ENCODE measurements at regions not wholly inside any gene's neighbourhood (a gene's known extent, or its start where the extent isn't known, plus 50 kb on each side); places are given as distances from the start of the nearest gene placed in this dataset.

DNA sequence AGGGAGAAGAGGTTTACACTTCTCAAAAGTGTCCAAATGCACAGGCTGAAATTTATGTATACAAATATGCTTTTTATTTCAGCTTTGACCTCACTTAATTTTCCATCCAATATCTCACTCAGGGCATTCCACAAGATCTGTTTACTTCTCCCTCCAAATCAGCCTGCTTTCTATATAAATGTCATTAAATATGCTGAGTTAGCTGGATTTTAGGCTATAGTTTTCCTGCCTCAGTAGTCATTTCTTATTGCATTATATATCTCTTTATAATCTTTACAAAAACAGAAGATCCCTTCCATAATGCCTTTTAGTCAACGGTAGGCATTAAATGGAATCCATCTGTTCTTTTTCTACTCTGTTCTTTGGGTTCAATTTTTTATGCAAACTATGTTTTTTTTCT, 71.7 kb upstream of the KCND2 start:
- Histone ChIP-seq H3K27ac (ENCODE audit: low read length in 2 of 2) (no peak overlapping the region), H3K9me3 (ENCODE audit: control extremely low read depth in 1 of 3, control insufficient read depth in 2 of 3, insufficient read depth in 1 of 3, low read length in 2 of 3) (no peaks in the 10 kb centered on the region), H4K20me1 (ENCODE audit: control insufficient read depth, insufficient read depth, low read length, poor library complexity, severe bottlenecking) (no peaks in the 10 kb centered on the region), H3K36me3 (replicated peaks in 1 of 2; ENCODE audit: control extremely low read depth in 1 of 2, control insufficient read depth in 1 of 2, extremely low read depth in 1 of 2, insufficient read depth in 2 of 2, low read length in 1 of 2) (no peaks in the 10 kb centered on the region), H3K9ac (ENCODE audit: low read length) (no peak overlapping the region), H2AFZ (ENCODE audit: insufficient read depth, low read depth, low read length, poor library complexity, severe bottlenecking) (no peak overlapping the region), H3K4me1 (ENCODE audit: control insufficient read depth in 2 of 2, insufficient read depth in 2 of 2, low read length in 2 of 2) (no peaks in the 10 kb centered on the region), H3K4me2 (replicated peaks; ENCODE audit: low read depth, low read length, poor library complexity, severe bottlenecking) (no peak overlapping the region), H3K79me2 (ENCODE audit: control insufficient read depth, insufficient read depth, low read length) (no peaks in the 10 kb centered on the region), H3K27me3 (replicated peaks in 1 of 4; ENCODE audit: control extremely low read depth in 1 of 4, control insufficient read depth in 3 of 4, insufficient read depth in 4 of 4, low read length in 3 of 4) (no peaks in the 10 kb centered on the region), H3K4me3 (ENCODE audit: control extremely low read depth in 1 of 5, extremely low read depth in 1 of 5, insufficient read depth in 1 of 5, low read depth in 2 of 5, low read length in 4 of 5) (no peak overlapping the region)
- DNase-seq (no peak), ATAC-seq (ENCODE audit: low read depth) (no peak)
- WGBS (ENCODE audit: insufficient coverage) = no CpG with 5 or more reads among the region's 1 CpG
- intact Hi-C loops (cut with micrococcal nuclease) = no loop called here
- H3K27me3 Mint-ChIP-seq = no peaks in the 10 kb centered on the region
- ChIA-PET CTCF (no interaction called here), POLR2A (no interaction called here)
- no peak overlapping the region for H3K4me3 Mint-ChIP-seq
- no peaks in the 10 kb centered on the region for H3K4me1 Mint-ChIP-seq
- TF ChIP-seq CTCF (IDR thresholded peaks at IDR 0.05) = no peak
- no peak for TF ChIP-seq EZH2 (IDR thresholded peaks at IDR 0.05; ENCODE audit: borderline replicate concordance, insufficient read depth, low read depth, low read length, poor library complexity, severe bottlenecking)
- no peak overlapping the region for H3K27ac Mint-ChIP-seq
- no peaks in the 10 kb centered on the region for H3K9me3 Mint-ChIP-seq (ENCODE audit: insufficient read depth)

- Mint-ChIP-seq H3K27me3 (no peaks in the 10 kb centered on the region), H3K4me1 (no peaks in the 10 kb centered on the region), H3K4me3 (no peak overlapping the region), H3K9me3 (ENCODE audit: insufficient read depth) (peaks cover 6% of the 10 kb centered on the region), H3K27ac (no peak overlapping the region)
- Histone ChIP-seq H3K9me3 (ENCODE audit: control extremely low read depth in 1 of 3, control insufficient read depth in 2 of 3, insufficient read depth in 1 of 3, low read length in 2 of 3) (peaks cover 0 to 4% (median 0%) of the 10 kb centered on the region in 3 donors), H3K9ac (ENCODE audit: low read length) (no peak overlapping the region), H3K27ac (ENCODE audit: low read length in 2 of 2) (no peak overlapping the region), H3K79me2 (ENCODE audit: control insufficient read depth, insufficient read depth, low read length) (no peaks in the 10 kb centered on the region), H3K27me3 (replicated peaks in 1 of 4; ENCODE audit: control extremely low read depth in 1 of 4, control insufficient read depth in 3 of 4, insufficient read depth in 4 of 4, low read length in 3 of 4) (no peaks in the 10 kb centered on the region), H3K4me3 (ENCODE audit: control extremely low read depth in 1 of 5, extremely low read depth in 1 of 5, insufficient read depth in 1 of 5, low read depth in 2 of 5, low read length in 4 of 5) (no peak overlapping the region), H3K4me1 (ENCODE audit: control insufficient read depth in 2 of 2, insufficient read depth in 2 of 2, low read length in 2 of 2) (no peaks in the 10 kb centered on the region), H3K36me3 (replicated peaks in 1 of 2; ENCODE audit: control extremely low read depth in 1 of 2, control insufficient read depth in 1 of 2, extremely low read depth in 1 of 2, insufficient read depth in 2 of 2, low read length in 1 of 2) (no peaks in the 10 kb centered on the region), H4K20me1 (ENCODE audit: control insufficient read depth, insufficient read depth, low read length, poor library complexity, severe bottlenecking) (no peaks in the 10 kb centered on the region), H2AFZ (ENCODE audit: insufficient read depth, low read depth, low read length, poor library complexity, severe bottlenecking) (no peak overlapping the region), H3K4me2 (replicated peaks; ENCODE audit: low read depth, low read length, poor library complexity, severe bottlenecking) (no peak overlapping the region)
- intact Hi-C loops (cut with micrococcal nuclease) = no loop called here
- TF ChIP-seq EZH2 (IDR thresholded peaks at IDR 0.05; ENCODE audit: borderline replicate concordance, insufficient read depth, low read depth, low read length, poor library complexity, severe bottlenecking) (no peak), CTCF (IDR thresholded peaks at IDR 0.05) (no peak)
- WGBS (ENCODE audit: insufficient coverage) = 80% methylated on average over 1 of the region's 2 CpGs
- DNase-seq (no peak), ATAC-seq (ENCODE audit: low read depth) (no peak)
- ChIA-PET POLR2A (no interaction called here), CTCF (no interaction called here)
Measured at GRCh38 chr7:120205101-120205500, 67.9 kb upstream of the KCND2 start.
